HG03558 (cell line): ENCODE measurements at regions not wholly inside any gene's neighbourhood (a gene's known extent, or its start where the extent isn't known, plus 50 kb on each side); places are given as distances from the start of the nearest gene placed in this dataset.

ENCODE experiments used
- ATAC-seq: cut with Tn5 transposase; IDR thresholded peaks from one replicate; pipeline ENCODE4 v1.9.1; 2021; ENCODE audit warnings: moderate number of reproducible peaks; ENCODE audit not compliant: unreplicated experiment; ENCODE audit errors: extremely low read depth

DNA sequence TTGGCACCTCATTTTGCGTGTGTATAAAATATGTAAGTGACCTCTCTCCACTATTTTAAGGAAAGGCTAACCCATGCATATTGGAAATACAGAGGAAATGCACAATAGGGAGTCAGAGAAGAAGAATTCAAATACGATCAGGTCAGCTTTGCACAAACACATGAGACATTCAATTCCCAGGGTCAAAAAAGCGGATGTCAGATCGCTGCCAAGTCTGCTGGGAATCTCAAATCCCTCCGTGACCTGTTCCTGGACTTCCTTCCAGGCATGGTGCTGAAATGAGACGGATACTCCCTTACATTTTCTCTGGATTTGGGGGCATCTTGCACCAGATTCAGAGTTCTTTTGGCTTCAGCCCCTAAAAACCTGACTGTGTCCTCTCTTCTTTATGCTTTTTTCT lies 91.9 kb upstream of the PRKCQ start:
- no peak for ATAC-seq

- no peak for ATAC-seq
Observed at GRCh38 chr10:6669269-6669859, 89.3 kb upstream of the PRKCQ start.

GRCh38 chr10:6667679-6668270 lies 87.7 kb upstream of the PRKCQ start:
- ATAC-seq = no peak

DNA sequence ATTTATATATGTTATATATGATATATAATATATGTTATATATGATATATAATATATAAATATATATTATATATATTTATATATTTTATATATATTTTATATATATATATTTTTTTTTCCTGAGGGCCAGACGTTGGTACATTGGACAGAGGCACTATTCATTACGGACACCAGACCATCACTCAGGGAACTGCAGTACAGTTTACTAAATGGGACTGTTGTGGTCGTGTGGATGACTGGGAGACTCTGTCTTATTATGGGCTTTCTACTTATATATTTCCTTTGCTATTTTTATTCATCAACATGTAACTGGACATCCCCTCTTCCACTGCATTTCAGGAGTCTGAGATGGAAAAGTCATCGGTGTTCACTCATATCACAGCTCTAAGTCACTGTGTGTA lies 87.1 kb upstream of the PRKCQ start:
- ATAC-seq = no peak

DNA sequence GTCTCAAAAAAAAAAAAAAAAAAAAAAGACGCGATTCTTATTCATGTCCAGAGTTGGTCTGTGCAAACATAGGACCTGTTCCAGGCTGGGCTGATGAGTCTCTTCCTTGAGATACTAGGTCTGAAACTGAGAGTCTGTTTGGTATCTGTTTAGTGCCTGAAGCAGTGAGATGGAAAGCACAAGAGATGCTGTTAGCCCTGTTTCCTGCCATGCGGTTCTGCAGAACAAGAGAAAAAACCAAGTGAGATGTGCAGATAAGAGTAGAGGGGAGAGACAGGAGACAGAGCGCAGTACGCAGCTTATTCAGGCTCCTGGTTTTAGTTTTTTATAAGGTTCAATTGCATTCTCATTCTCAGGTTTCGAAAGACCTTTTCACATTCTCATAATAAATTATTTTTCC lies 85.8 kb upstream of the PRKCQ start:
- ATAC-seq = no peak

- ATAC-seq = no peak
Observed at GRCh38 chr10:6660460-6660859, 80.4 kb upstream of the PRKCQ start.

GRCh38 chr10:6659451-6659850 lies 79.4 kb upstream of the PRKCQ start:
- ATAC-seq = no peak

- no peak for ATAC-seq
Observed at GRCh38 chr10:6657669-6658068, 77.6 kb upstream of the PRKCQ start.

GRCh38 chr10:6657196-6657595 lies 77.1 kb upstream of the PRKCQ start:
- ATAC-seq = no peak

DNA sequence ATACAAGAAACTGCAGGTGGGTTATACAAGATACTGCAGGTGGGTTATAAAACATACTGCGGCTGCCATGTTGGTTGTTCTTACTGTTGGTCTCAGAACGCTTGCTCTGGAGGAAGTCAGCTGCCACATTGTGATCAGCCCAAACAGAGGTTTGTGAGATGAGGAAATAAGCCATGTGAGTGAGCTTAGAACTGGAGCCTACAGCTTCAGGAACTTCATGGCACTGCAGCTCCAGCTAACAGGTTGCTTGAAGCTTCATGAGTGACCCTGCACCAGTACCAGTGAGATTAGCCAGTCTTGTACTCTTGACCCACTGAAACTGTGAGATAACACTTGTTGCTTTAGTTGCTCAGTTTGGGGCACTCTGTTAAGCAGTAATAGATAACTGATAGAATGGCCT lies 74.5 kb upstream of the PRKCQ start:
- no peak for ATAC-seq

DNA sequence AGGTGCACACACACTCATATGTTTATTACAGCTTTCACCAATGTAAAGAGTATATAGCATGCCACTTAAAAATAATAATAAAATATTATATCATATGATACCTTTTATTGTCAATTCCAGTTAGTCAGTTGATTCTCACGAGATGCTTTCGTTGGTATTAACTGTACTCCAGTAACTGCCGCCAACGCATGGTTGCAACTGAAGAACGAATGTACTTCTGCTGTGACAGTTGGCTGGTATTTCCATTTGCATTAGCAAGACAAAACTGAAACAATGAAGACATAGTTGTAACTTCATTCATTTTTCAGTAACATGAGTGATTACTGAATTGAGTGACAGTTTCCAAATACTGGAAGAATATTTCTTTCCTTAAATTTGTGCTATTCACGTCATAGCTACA lies 70.5 kb upstream of the PRKCQ start:
- no peak for ATAC-seq

- ATAC-seq = no peak
Observed at GRCh38 chr10:6649903-6650302, 69.8 kb upstream of the PRKCQ start.

- no peak for ATAC-seq
Observed at GRCh38 chr10:6648894-6649720, 69.0 kb upstream of the PRKCQ start.

GRCh38 chr10:6647811-6648526 lies 67.9 kb upstream of the PRKCQ start:
- no peak for ATAC-seq

- ATAC-seq = no peak
Observed at GRCh38 chr10:6643962-6644361, 63.9 kb upstream of the PRKCQ start.

- ATAC-seq = no peak
Observed at GRCh38 chr10:6642876-6643275, 62.8 kb upstream of the PRKCQ start.

- no peak for ATAC-seq
Observed at GRCh38 chr10:6640433-6641040, 60.5 kb upstream of the PRKCQ start.

GRCh38 chr10:6637053-6637452 lies 57.0 kb upstream of the PRKCQ start:
- no peak for ATAC-seq

GRCh38 chr10:6635784-6636183 lies 55.7 kb upstream of the PRKCQ start:
- no peak for ATAC-seq
